OCI-LY7 (cell line): ENCODE measurements at regions not wholly inside any gene's neighbourhood (a gene's known extent, or its start where the extent isn't known, plus 50 kb on each side); places are given as distances from the start of the nearest gene placed in this dataset.

Source experiments
- EZH2phosphoT487 ChIP-seq: fragments of 200-600 bp; sonication (generic); IDR thresholded peaks from 2 replicates; pipeline ENCODE4 v1.6.1; 2018; ENCODE audit warnings: low read depth, borderline replicate concordance, mild to moderate bottlenecking, mixed run types, antibody characterized with exemption, low read length, moderate library complexity, mixed read lengths
- TF ChIP-seq, protein P1 (sequence below): fragments of 200-600 bp; sonication (generic); conservative IDR thresholded peaks from 2 replicates; pipeline ENCODE4 v1.5.1; 2014; ENCODE audit warnings: mild to moderate bottlenecking, antibody characterized with exemption, low read length, moderate library complexity, mixed read lengths

DNA sequence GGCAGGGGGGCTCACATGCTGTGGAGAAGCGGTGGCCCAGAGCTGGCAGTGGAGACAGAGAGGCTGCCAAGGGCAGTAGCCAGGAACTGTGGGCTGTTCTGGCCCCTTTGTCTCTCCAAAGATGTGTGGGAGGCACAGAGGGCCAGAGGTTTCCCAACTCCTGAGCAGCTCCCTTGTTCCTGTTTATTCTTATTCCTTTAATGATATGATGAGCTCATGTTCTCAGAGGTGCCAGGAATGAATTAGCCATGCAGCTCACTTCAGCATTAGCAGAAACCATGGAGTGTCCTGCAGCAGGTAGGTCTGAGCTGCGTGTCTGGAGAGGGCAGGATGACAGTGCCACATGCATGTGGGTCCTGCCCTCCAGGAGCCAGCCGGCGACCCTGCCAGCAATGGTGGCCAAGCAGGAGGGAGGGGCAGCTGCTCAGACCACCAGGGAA is 77.9 kb upstream of the FZD7 start:
- TF ChIP-seq, protein P1, sequence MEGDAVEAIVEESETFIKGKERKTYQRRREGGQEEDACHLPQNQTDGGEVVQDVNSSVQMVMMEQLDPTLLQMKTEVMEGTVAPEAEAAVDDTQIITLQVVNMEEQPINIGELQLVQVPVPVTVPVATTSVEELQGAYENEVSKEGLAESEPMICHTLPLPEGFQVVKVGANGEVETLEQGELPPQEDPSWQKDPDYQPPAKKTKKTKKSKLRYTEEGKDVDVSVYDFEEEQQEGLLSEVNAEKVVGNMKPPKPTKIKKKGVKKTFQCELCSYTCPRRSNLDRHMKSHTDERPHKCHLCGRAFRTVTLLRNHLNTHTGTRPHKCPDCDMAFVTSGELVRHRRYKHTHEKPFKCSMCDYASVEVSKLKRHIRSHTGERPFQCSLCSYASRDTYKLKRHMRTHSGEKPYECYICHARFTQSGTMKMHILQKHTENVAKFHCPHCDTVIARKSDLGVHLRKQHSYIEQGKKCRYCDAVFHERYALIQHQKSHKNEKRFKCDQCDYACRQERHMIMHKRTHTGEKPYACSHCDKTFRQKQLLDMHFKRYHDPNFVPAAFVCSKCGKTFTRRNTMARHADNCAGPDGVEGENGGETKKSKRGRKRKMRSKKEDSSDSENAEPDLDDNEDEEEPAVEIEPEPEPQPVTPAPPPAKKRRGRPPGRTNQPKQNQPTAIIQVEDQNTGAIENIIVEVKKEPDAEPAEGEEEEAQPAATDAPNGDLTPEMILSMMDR, result no peak
- TF ChIP-seq EZH2phosphoT487, result no peak
